HG02970 (cell line): ENCODE measurements at regions not wholly inside any gene's neighbourhood (a gene's known extent, or its start where the extent isn't known, plus 50 kb on each side); places are given as distances from the start of the nearest gene placed in this dataset.
"Not testable (repeated sequence)": the region's sequence is repeated elsewhere in the genome, so short reads cannot be mapped to it uniquely, and the experiment has no call there.

Experiments used
- ATAC-seq: cut with Tn5 transposase; IDR thresholded peaks from one replicate; pipeline ENCODE4 v1.9.1; 2021; ENCODE audit warnings: mild to moderate bottlenecking, moderate library complexity, moderate number of reproducible peaks; ENCODE audit not compliant: unreplicated experiment, low FRiP score

DNA sequence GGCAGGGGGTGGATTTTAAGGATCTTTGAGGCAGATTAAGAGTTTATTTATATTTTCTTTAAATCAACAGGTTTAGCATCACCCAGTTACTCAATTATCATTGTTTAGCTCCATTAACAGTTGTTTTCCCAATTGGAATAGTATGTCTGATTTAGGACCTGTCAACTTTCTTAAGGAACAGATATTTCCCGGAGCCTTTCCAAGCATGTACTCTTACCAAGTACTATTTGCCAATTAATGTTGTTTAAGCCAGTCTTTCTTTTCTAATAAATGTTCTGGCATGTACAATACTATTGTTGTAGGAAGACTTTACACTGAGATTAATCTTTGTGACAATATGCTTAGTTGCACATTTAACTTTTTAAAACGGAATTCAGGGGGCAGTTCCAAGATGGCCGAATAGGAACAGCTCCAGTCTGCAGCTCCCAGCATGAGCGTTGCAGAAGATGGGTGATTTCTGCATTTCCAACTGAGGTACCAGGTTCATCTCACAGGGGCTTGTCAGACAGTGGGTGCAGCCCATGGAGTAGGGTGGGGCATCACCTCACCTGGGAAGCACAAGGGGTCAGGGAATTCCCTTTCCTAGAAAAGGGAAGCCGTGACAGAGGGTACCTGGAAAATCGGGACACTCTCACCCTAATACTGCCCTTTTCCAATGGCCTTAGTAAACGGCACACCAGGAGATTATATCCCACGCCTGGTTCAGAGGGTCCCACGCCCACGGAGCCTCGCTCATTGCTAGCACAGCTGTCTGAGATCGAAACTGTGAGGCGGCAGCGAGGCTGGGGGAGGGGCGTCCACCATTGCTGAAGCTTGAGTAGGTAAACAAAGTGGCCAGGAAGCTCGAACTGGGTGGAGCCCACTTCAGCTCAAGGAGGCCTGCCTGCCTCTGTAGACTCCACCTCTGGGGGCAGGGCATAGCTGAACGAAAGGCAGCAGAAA lies 173.7 kb downstream of the LRRC70 start:
- ATAC-seq = not testable (repeated sequence)

DNA sequence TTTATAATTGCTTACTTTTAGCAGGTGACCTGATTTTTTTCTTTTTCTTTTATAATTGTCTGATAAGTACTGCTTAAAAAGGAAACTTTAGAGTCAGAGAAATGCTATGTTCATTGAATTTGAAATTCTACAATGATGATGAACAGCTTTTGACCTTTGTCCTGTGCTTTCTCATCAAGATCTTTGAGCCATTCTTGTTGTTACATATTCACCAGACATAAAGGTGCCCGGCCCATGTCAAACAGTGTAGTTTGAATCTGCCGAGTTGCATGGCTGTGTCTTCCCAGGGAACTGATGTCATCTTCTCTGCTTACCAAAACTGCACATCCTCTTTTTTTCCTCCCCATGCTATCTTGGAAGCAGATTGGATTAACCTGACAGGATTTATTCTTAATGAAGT lies 163.6 kb downstream of the LRRC70 start:
- no peak for ATAC-seq

DNA sequence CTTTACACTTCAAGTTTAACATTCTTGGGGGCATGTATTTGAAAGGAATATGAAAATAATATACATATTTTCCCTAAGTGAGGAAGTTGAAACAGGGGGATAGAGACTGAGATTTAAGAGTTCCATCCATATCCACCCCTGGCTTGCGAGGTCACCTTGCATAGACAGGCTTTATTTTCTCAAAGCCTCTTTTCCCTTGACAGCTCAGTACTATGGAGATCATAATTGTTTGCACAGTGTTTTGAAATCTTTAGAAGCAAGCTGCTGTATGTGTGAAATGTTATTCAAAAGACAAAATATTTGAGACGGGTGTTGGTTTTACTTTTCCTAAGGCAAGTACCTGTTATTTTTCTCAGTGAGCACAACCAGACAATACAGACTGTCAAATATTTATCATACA lies 163.1 kb downstream of the LRRC70 start:
- no peak for ATAC-seq

DNA sequence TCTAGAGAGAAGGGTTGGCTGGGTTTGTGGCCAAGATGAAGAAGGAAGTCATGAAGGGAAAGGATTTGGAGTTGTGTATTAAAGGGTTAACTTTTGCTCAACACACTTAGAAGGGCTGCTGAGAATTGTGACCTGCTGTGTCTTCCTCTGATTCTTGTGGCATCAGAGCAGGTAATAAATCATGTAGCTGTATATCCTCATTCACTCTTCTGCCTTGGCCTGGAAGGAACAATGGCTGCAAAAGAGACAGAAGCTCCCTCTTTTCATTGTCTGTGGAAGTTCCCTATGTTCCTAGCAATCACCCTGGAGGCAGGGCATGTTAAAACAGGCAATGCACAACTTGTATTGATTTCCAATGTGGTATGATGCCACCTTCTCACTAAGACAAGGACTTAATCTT lies 159.1 kb downstream of the LRRC70 start:
- no peak for ATAC-seq

DNA sequence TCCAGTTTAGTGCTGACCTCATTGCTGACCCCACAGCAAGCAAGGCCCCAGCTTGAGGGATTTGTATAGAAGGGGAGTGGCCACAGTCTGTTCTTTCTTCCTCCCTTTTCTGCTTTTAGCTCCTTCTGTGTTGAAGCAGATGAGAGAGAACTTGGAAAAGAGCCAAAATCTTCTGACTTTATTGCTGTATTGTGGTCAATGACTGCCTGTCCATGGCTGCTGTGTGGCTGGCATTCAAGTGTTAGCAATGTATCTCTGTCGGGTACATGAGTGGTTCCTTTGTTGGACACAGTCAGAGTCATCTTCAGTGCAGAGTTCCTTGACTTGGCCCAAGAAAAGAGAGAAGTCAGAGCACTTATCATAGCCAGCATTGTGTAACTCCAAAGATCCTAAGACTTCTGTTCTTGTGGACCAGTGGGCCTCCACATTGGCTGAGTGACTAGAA lies 154.1 kb downstream of the LRRC70 start:
- ATAC-seq = no peak

DNA sequence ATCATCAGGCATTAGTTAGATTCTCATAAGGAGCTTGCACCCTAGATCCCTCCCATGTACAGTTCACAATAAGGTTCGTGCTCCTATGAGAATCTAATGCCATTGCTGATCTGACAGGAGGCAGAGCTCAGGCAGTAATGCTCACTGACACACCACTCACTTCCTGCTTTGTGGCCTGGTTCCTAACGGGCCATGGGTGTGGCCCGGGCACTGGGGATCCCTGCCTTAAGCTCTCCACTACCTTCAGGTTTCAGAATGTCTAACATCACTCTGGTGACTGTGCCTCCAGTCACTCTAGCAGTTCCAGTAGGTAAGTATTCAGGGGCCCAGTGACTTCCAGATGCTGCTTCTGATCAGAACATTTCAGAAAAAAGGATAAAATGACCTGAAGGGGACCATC lies 152.4 kb downstream of the LRRC70 start:
- ATAC-seq = no peak

DNA sequence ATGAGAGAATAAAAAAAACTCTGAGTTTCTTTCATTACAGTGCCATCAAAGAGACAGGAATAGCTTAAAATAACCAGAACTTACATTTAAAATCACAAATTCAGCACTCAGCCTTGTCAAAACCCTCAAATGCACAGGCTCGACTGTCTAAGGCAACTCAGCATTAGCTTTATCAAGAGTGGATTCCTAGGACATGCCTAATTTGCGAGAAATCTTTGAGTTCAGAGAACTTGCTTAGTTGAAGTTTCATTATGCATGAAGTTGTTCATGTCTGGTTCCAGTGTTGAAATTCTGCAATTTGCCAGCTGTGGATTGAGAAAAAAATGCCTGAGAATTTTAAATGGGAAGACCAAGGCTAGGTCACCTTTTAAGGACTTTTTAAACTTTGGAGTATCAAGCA lies 151.1 kb downstream of the LRRC70 start:
- ATAC-seq = no peak

DNA sequence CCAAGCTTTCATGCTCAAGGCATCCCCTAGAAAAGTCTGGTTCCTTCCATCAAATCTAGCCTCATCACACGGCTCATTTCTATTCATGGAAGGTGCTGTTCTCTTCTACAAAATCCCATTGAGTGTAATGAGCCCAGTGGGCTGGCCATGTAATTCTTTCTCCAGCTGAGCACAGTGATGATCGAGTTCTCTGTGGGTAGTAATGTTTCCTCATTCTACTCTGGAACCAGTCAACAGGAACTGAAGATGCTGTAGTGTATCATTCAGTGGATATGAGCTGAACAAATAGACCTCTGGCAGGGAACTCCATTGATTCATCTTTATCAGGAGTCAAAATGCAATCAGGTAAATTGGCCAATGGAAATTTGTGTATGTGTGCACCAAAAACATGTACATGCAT lies 149.2 kb downstream of the LRRC70 start:
- no peak for ATAC-seq

DNA sequence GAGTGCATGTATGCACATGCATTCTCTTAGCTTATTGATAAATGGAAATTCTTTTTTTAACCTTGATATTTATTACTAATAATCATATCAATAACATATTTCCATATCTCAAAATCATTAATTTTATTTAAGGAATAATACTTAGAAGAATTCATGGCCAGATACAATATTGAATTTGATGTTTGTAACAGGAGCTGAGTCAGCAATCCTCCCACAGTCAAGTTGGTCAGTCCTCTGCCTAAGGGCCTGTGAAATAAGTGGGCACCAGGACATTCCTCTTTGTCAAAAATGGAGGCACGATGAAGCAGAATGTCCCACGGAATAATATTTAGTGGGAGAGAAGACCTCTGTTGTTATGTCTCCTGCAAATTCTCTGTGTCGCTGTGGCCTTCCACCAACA lies 148.6 kb downstream of the LRRC70 start:
- ATAC-seq = no peak

DNA sequence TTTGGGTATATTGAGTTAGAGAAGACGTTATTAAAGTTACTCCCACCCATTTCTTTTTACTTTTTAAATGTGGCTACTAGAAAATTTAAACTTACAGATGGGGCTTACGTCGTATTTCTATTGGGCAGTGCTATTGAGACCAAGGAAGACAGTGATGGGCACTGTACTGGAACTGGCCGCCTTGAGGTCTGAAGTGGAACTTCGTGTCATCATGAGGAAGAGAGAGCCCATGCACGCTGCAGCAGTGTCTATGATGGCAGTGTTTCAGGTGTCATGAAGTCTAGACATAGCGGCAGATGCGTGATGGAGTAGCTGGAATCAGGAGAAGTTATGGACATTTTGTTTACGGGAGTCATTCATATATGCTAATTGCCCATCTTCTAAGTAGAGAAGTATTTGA lies 143.7 kb downstream of the LRRC70 start:
- no peak for ATAC-seq

DNA sequence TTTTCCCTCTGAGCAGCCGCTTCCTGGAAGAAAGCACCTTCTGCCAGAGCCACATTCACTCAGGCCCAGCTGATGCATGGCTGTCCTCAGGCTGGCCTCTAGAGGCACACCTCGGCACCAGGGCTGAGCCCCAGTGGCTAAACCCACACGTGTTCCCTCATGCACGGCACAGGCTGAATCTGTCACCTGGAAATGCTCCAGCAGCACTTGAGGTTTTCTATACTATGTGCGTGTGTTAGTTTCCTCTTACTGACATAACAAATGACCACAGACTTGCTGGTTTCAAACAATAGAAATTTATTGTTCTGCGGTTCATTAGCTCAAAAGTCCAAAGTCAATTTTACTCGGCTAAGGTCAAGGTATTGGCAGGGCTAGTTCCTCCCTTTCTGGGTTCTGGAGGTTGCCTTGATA lies 141.4 kb downstream of the LRRC70 start:
- peak; percentile 88 for ATAC-seq

DNA sequence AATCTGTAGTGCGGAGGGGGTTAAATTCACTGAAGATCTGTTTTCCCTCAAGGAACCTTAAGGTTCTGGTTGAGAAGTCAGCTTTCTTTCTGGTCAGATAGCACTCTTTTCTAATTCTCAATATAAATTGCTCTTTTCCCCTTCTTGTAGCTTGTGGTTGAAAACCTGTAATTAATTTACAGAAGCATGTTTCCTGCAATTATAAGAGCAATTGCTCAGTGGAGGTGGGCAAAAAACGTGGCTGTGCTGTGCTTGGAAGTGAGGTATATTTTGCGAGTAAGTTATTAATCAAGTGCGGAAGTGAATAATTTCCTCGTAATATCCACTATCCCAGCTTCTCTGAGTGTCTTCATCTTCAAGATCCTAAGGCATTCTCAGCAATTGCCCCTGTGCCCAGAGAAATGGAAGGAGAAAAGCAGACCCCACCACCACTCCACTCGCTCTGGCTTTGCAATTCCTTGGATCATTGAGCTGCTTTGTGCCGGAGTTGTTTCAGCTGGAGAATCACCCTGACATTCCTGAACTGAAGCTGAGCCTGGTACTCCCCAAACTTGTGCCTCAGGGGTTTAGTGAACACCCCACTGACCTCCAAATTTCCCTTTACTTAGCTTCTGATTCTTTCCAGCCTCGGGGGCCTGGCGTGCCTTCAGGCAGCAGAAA lies 140.6 kb downstream of the LRRC70 start:
- no peak for ATAC-seq

DNA sequence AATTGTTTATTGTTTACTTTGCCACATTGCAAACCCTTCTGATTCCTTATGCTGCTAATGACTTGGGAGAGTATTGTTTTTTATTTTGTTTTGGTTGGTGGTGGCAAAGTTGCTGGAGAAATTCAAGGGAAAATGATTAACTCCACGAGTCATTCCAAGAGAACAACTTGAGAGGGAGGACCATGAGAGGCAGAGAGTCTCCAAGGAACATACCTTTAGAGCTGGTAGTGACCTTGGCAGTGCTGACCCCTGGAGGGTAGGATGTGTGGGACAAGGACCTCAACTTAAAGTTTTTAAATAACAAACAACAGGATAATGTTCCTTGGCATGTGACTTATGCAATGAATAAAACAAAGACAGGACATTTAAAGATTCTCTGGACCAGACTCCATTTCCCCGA lies 139.7 kb downstream of the LRRC70 start:
- ATAC-seq = no peak

DNA sequence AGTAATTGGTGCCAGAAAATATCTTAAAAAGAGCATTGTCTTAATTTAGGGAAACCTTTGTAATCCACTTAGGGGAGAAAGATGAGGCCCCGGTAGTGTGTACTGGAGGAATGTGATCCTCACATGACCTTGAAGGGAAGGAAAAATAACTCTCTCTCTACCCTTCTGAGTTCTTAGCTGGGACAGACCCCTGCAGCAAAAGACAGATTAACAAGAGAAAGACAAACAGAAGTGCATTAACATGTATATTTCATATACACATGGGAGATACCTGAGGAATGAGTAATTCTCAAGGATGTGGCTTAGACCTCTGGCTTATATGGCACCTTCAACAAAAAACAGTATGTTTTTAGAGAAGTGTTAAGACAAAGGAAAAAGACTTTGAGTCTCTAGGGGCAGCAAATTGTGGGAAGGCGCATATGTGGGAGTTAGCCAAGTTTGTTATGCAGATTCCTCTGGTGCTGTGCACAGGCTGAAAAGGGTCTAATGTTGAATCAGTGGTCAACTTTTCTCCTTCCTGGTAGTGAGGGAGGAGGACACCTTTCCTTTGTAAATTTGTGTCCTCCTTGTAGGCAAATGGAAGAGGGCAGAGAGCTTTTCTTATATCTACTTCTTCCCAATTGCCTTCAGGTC lies 138.8 kb downstream of the LRRC70 start:
- ATAC-seq = no peak

DNA sequence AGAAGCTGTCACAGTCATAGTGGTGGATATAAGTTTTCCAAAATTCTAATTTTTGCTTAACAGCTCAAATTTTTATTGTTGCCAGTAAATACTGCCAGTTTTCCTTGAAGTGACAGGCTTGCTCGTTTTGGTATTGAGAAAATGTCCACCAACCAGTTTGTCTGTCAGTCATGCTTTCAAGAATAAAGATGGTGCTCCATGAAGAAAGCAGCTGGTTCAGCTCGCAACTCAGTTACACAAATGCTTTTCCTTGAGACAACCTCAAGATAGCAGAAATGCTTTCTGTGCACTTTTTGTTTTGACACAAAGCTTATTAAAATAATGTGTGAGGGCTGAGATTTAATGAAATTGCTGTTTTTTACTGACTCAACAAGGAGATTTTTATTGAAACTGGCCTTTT lies 135.7 kb downstream of the LRRC70 start:
- no peak for ATAC-seq

DNA sequence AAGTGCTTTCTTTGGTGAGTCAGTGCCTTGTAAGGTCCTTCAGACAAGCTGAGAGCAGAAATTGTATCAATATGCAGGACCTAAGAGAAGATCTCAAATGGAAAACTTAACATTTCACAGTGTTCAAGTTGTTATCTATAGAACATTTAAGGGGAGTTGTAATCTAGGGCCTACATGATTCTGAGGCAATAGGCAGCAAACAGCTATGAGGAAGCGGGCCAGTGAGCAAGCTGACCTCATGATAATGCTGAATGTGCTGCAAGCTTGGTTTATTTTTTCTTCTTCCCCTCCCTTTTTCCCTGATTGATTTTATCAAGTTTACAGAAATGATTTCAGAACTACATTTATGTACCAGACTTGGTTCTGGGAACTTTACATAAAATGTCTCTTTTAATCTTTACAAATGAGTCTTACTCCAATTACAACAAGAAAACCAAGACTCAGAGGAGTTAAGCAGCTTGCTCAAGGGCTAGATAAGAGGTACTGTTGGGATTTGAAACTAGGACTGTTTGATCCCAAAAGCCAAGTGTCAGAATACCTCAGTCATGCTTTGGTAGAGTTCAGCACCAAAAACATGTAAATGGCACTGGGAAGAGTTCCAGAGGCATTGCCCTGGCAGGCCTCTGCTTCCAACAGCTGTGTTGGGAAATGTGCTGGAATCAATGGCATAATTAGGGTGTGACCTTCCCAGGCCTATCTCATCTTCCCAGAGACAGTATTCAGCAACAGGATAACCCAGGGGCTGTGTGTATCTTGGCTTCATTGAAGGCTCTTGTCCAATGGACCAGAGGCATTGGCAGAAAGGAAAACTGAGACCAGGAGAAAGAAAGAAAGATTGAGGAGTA lies 130.1 kb downstream of the LRRC70 start:
- no peak for ATAC-seq

DNA sequence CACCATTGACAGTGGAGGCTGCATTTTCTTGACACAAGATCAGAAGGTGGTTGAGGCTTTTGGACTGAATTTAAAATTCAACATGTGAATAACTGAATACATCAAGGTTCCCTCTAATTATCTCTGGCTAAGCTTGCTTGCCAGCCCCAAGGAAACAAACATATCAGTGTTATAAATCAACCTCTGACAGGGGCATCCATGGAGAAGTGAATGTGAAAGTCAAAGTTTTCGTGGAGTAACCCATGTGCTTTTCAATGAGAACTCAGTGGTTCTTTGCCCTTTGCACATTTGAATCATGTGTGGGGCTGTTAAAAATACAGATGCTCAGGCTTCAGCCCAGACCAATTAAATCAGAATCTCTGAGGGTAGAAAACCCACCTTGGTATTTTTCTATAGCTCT lies 128.9 kb downstream of the LRRC70 start:
- no peak for ATAC-seq

DNA sequence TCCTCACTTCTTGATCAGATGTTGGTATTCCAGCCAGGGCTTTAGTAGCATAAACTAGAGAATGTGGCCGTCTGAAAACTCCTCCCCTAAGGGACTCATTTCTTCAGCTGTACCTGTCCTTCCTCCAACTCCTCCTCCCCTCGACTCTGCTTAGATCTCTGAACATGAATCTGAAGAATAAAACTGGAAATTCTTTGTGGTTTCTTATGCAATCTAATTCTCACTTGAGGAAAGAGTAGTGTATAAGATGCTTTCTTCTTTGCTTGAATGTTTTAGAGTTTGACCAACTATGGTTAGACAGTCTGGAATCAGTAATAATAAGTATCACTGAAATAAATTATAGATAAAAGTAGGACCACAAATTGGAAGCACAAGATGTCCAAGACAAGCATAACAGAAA lies 128.5 kb downstream of the LRRC70 start:
- ATAC-seq = no peak

DNA sequence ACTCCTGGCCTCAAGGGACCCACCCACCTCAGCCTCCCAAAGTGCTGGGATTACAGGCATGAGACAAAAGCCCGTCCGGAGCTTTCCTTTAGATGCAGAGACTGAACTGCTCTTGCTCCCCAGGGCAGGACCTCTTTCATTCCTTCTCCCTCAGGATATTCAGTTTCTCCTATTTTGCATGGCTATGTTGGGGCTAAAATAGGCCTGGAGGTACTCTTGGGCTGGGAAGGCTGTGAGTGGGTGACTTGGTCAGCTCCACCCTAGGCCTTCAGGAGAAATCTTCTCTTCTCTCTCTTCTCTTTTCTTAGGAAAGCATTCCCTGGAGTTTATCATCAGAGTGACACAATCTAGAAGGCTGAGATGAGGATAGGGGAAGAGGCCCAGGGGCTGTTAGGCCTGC lies 126.4 kb downstream of the LRRC70 start:
- no peak for ATAC-seq

DNA sequence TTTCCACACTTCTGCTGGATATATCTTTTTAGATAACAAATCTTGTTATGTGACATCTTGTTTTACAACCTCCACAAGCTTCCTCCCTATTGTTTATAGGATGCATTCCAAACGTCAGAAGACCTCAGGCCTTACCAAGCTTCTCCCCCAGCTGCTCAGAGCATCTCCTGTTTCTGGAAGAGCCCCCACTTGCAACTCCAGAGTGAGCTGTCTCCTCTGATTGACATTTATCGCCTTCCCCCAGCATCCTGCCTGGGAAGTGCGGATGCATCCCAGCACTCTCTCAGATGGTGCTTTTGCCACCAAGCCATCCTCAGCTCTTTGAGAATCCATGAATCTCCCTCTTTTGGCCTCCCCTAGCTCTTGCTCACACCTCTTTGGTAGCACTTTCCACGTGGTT lies 123.5 kb downstream of the LRRC70 start:
- no peak for ATAC-seq

DNA sequence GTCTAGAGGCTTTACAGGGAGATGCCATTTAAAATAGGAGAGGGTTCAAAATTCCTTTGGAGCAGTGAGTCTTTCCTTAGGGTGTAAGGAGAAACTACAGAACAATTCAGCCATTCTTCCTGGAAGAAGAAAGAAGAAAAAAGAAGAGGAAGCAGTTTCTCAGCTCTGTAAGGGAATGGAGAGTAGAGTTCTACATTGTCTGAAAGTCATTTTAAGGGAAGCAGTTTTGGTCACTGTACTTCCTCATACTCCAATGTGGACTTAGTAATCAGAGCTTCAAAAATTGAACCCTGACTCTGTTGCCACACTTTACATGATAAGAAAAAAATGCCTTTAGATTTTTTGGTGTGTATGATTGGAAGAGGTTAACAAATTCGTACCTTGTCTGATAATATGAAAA lies 122.4 kb downstream of the LRRC70 start:
- ATAC-seq = no peak
